Coronary artery (tissue), 2 donors: ENCODE measurements at regions not wholly inside any gene's neighbourhood (a gene's known extent, or its start where the extent isn't known, plus 50 kb on each side); places are given as distances from the start of the nearest gene placed in this dataset.

Source experiments
- DNase-seq: peaks from one replicate; pipeline ENCODE4 v3.0.0-alpha.2; 2017; ENCODE audit warnings: low spot score
- H3K27ac ChIP-seq, 2 donors: fragments of 200-600 bp; sonication (generic); one replicate each; pipeline ENCODE4 v1.5.1; 2016 to 2019
- H3K4me3 ChIP-seq: fragments of 200-600 bp; sonication (generic); 2 replicates; pipeline ENCODE4 v1.5.1; 2016; ENCODE audit warnings: mild to moderate bottlenecking, moderate library complexity
- TF ChIP-seq, protein P1 (sequence below): fragments of 200-600 bp; sonication (generic); IDR thresholded peaks from one replicate; pipeline ENCODE4 v1.5.1; 2019; ENCODE audit warnings: antibody characterized with exemption

DNA sequence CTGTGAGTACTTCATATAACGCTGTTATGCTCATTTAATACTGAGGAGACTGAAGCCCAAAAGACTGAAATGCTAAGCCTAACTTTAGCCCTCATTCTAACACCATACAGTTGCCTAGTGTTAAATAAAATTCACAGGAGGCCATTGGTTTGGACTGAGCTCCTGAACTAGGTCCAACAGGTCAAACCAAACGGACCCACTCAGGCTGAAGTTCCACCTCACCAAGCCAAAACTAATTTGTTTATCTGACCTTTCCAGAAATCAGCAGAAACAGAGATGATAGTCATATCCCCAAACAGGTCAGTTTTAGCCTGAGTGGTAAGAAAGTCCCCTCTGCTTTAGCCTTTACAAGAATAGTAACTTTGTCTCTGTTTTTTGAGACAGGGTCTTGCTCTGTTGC, 311.3 kb upstream of the ZP4 start:
- no peak overlapping the region for H3K4me3 ChIP-seq
- no peak for DNase-seq
- no peak overlapping the region for H3K27ac ChIP-seq
- TF ChIP-seq, protein P1, sequence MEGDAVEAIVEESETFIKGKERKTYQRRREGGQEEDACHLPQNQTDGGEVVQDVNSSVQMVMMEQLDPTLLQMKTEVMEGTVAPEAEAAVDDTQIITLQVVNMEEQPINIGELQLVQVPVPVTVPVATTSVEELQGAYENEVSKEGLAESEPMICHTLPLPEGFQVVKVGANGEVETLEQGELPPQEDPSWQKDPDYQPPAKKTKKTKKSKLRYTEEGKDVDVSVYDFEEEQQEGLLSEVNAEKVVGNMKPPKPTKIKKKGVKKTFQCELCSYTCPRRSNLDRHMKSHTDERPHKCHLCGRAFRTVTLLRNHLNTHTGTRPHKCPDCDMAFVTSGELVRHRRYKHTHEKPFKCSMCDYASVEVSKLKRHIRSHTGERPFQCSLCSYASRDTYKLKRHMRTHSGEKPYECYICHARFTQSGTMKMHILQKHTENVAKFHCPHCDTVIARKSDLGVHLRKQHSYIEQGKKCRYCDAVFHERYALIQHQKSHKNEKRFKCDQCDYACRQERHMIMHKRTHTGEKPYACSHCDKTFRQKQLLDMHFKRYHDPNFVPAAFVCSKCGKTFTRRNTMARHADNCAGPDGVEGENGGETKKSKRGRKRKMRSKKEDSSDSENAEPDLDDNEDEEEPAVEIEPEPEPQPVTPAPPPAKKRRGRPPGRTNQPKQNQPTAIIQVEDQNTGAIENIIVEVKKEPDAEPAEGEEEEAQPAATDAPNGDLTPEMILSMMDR, result no peak

DNA sequence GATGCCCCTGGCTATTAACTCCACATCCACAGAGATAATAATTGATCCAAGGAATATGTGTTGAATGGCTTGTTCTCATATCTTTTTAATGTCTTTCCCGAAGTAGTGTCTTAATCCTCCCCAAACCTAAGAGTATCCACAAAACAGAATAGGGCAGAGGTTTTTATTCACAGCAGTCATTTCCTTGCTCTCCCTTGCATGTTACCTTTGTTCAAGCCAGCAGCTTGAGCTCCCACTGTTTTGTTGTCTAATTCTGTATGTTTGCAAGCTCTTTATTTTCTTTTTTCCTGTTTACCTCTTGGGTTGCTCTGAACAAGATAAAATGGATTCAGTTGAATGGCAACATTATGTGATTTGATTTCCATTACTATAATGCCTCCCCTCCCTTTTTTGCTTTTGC, 308.6 kb upstream of the ZP4 start:
- Histone ChIP-seq H3K4me3 (no peak overlapping the region), H3K27ac (no peak overlapping the region)
- DNase-seq, result no peak
- TF ChIP-seq, protein P1, result no peak

GRCh38 chr1:238196516-238196915, 305.8 kb upstream of the ZP4 start:
- TF ChIP-seq, protein P1, result no peak
- DNase-seq, result no peak
- H3K27ac ChIP-seq, result no peak overlapping the region
- no peak overlapping the region for H3K4me3 ChIP-seq

DNA sequence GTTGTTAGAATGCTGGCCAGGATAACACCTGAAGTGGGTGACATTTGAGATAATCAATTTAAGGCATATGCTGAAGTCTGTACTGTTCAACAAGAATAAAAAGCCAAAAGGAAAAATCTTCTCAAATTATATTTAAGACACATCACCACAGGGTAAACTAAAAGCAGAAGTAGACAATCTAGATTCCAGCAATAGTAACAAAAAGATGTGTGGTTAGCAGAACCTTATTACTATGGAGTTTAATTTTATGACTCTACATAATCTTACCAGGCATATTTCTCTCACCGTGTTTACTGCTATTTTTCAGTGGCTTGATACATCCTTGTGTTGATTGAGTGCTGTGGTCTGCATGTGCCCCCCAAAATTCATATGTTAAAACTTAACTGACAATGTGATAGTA, 300.4 kb upstream of the ZP4 start:
- H3K27ac ChIP-seq, result no peak overlapping the region

DNA sequence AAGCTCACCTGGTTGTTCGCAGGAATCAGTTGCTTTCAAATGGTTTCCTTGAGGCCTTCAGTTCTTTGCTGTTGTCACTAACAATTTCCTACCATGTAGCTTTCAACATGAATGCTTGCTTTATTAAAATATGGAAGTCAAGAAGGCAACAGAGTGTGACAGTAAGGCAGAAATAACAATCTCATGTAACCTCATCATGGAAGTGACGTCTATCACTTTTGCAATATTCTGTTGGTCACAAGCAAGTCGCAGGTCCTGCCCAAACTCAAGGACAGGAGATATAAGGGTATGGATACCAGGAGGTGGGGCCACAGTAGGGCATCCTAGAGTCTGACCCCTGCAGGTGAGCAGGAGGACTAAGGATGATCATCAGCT, 296.8 kb upstream of the ZP4 start:
- Histone ChIP-seq H3K4me3 (no peak overlapping the region), H3K27ac (no peak overlapping the region)
- TF ChIP-seq, protein P1, result no peak
- DNase-seq, result no peak

More for the DNA sequence above, 300.4 kb upstream of the ZP4 start:
- DNase-seq, result no peak
- TF ChIP-seq, protein P1, result no peak
- no peak overlapping the region for H3K4me3 ChIP-seq

- no peak for DNase-seq
- H3K27ac ChIP-seq, result no peak overlapping the region
- TF ChIP-seq, protein P1, result no peak
- H3K4me3 ChIP-seq, result no peak overlapping the region
Measured at GRCh38 chr1:238186887-238187574, 296.3 kb upstream of the ZP4 start.

GRCh38 chr1:238177960-238178645, 287.4 kb upstream of the ZP4 start:
- Histone ChIP-seq H3K4me3 (no peak overlapping the region), H3K27ac (no peak overlapping the region)
- TF ChIP-seq, protein P1, result no peak
- DNase-seq, result no peak
